Esophagus squamous epithelium (tissue), 4 donors: ENCODE measurements at regions not wholly inside any gene's neighbourhood (a gene's known extent, or its start where the extent isn't known, plus 50 kb on each side); places are given as distances from the start of the nearest gene placed in this dataset.

ENCODE experiments used
- CTCF ChIP-seq, 6 experiments: fragments of 450-650 bp in 4 of 6; fragments of 200-600 bp in 2 of 6; sonication (generic) in 2 of 6; IDR thresholded peaks; one replicate each; pipeline ENCODE4 v1.5.1; 2016 to 2019; ENCODE audit warnings: antibody characterized with exemption in 6 of 6, mild to moderate bottlenecking in 4 of 6, moderate library complexity in 4 of 6
- POLR2A ChIP-seq, 4 donors: fragments of 450-650 bp; IDR thresholded peaks; one replicate each; pipeline ENCODE4 v1.6.1; 2017; ENCODE audit warnings: antibody characterized with exemption in 4 of 4, mild to moderate bottlenecking in 4 of 4, moderate library complexity in 3 of 4

DNA sequence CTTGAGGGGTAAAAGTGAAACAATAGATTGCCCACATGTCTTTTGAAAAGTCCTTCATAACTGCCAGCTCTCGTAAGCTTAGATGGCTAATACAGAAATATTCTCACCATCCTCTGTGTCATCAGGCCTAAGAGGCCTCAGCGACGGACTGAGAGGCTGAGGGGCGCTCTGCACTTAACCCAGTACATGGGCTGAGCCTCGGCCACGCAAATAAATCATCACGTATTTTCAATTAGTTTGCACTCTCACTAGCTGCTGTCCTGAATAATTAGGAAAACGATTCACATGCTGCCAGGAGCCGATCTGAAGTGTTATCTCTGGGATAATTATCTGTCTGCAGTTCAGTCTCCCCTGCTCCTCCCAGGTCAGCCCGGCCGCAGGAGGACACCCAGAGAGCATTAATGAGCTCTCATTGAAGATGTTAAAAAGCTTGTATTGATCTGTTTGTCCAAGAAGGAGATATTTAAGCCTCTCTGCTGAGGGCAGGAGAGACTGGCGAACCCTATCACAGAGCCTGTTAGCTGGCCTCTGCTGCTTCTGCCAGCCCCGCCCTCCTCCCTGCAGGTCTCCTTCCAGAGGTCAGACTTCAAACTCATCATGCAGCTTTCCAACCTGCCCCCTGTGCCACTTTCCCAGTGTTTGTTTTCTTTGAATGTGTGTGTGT is 1051.3 kb downstream of the VRK1 start:
- no peak for TF ChIP-seq CTCF (IDR thresholded peaks at IDR 0.05)
- TF ChIP-seq POLR2A (IDR thresholded peaks at IDR 0.05) = no peak
